H1 (cell line): ENCODE measurements at regions not wholly inside any gene's neighbourhood (a gene's known extent, or its start where the extent isn't known, plus 50 kb on each side); places are given as distances from the start of the nearest gene placed in this dataset.

Source experiments
- CTCF ChIA-PET: fragments of 300-600 bp; sonication (Branson Sonifier 250); formaldehyde crosslinking; loops from one replicate; lab custom pipeline; 2021; ENCODE audit not compliant: partially characterized antibody; lab: Charles Lee
- POLR2A ChIA-PET: fragments of 300-600 bp; sonication (Branson Sonifier 250); formaldehyde crosslinking; loops from one replicate; lab custom pipeline; 2021; ENCODE audit warnings: inconsistent platforms; ENCODE audit not compliant: partially characterized antibody; lab: Charles Lee
- DNase-seq, 2 experiments: peaks; one replicate each; pipeline versions ENCODE4 v3.0.0 to v3.0.0-alpha.2; 2010 to 2022; ENCODE audit warnings: low spot score in 2 of 2, low read depth in 1 of 2, mixed read lengths in 1 of 2
- FAIRE-seq: peaks from 2 replicates; lab custom pipeline; 2011; peaks lifted over from hg19 to GRCh38; lab: Jason Lieb, UNC
- H2AFZ ChIP-seq: 2 replicates; pipeline ENCODE4 v1.8.1; 2012; ENCODE audit warnings: low read length, inconsistent platforms
- H2AK5ac ChIP-seq: 2 replicates; pipeline ENCODE4 v1.6.1; 2013; ENCODE audit warnings: low read depth, low read length
- H2BK120ac ChIP-seq: replicated peaks from 2 replicates; pipeline ENCODE3; 2013; ENCODE audit warnings: low read depth, low read length, inconsistent platforms
- H2BK12ac ChIP-seq: 2 replicates; pipeline ENCODE4 v1.6.1; 2013; ENCODE audit warnings: low read depth, low read length
- H2BK15ac ChIP-seq: 2 replicates; pipeline ENCODE4 v1.6.1; 2013; ENCODE audit warnings: low read length
- H2BK20ac ChIP-seq: 2 replicates; pipeline ENCODE4 v1.6.1; 2013; ENCODE audit warnings: low read length
- H2BK5ac ChIP-seq: 2 replicates; pipeline ENCODE4 v1.6.1; 2013; ENCODE audit warnings: low read depth, low read length
- H3K14ac ChIP-seq: 2 replicates; pipeline ENCODE4 v1.6.1; 2013; ENCODE audit warnings: inconsistent platforms; ENCODE audit not compliant: insufficient read length
- H3K18ac ChIP-seq: 2 replicates; pipeline ENCODE4 v1.6.1; 2013; ENCODE audit warnings: low read length; ENCODE audit errors: extremely low read depth
- H3K23ac ChIP-seq: 2 replicates; pipeline ENCODE4 v1.6.1; 2013; ENCODE audit warnings: inconsistent platforms; ENCODE audit not compliant: insufficient read length
- H3K23me2 ChIP-seq: 2 replicates; pipeline ENCODE4 v1.6.1; 2013; ENCODE audit warnings: low read depth, low read length
- H3K27ac ChIP-seq: 2 replicates; pipeline ENCODE4 v1.6.1; 2011; ENCODE audit warnings: low read depth, low read length, inconsistent platforms
- H3K27me3 ChIP-seq, 4 experiments: replicated peaks in 1 of 4; 1 replicate in 1 of 4; 2 replicates in 3 of 4; pipeline versions ENCODE4 v1.6.1 to v1.8.1; 2011 to 2013; ENCODE audit warnings: low read length in 3 of 4, mild to moderate bottlenecking in 3 of 4, inconsistent platforms in 2 of 4, mixed read lengths in 2 of 4, moderate library complexity in 1 of 4; ENCODE audit not compliant: control insufficient read depth in 3 of 4, insufficient read depth in 3 of 4; ENCODE audit errors: extremely low read depth in 1 of 4
- H3K36me3 ChIP-seq, 4 experiments: 2 replicates each; pipeline versions ENCODE4 v1.6.1 to v1.8.1; 2011 to 2013; ENCODE audit warnings: mild to moderate bottlenecking in 4 of 4, low read length in 3 of 4, moderate library complexity in 2 of 4, control low read depth in 1 of 4, inconsistent platforms in 1 of 4; ENCODE audit not compliant: insufficient read depth in 4 of 4, control insufficient read depth in 2 of 4
- H3K4ac ChIP-seq: replicated peaks from 2 replicates; pipeline ENCODE3; 2013; ENCODE audit warnings: low read length, low read depth, mixed read lengths, inconsistent platforms; ENCODE audit not compliant: insufficient read length
- H3K4me1 ChIP-seq, 4 experiments: replicated peaks in 1 of 4; 1 replicate in 1 of 4; 2 replicates in 3 of 4; pipeline versions ENCODE4 v1.6.1 to v1.8.1; 2011 to 2013; ENCODE audit warnings: low read length in 3 of 4, inconsistent platforms in 2 of 4, mixed read lengths in 1 of 4; ENCODE audit not compliant: insufficient read depth in 4 of 4, control insufficient read depth in 3 of 4
- H3K4me2 ChIP-seq, 2 experiments: 2 replicates each; pipeline versions ENCODE4 v1.6.1 to v1.8.1; 2011 to 2013; ENCODE audit warnings: low read depth in 2 of 2, low read length in 2 of 2, control low read depth in 1 of 2, inconsistent platforms in 1 of 2, mild to moderate bottlenecking in 1 of 2; ENCODE audit not compliant: insufficient read depth in 1 of 2
- H3K4me3 ChIP-seq, 4 experiments: fragments of 200-600, 300-600 bp in 1 of 4; sonication (generic), shearing (Covaris generic), sonication (Bioruptor Twin) in 1 of 4; 2 replicates each; pipeline versions ENCODE4 v1.5.1 to v1.8.1; 2011 to 2016; ENCODE audit warnings: low read length in 4 of 4, low read depth in 3 of 4, control low read depth in 2 of 4, inconsistent platforms in 2 of 4, mild to moderate bottlenecking in 2 of 4, mixed read lengths in 1 of 4, moderate library complexity in 1 of 4; ENCODE audit not compliant: insufficient read depth in 2 of 4; ENCODE audit errors: extremely low read depth in 1 of 4
- H3K56ac ChIP-seq: replicated peaks from 2 replicates; pipeline ENCODE3; 2013; ENCODE audit warnings: low read depth, mild to moderate bottlenecking, mixed read lengths, low read length, inconsistent platforms; ENCODE audit not compliant: insufficient read length
- H3K79me1 ChIP-seq: 2 replicates; pipeline ENCODE4 v1.6.1; 2013; ENCODE audit warnings: low read depth, low read length, control low read depth
- H3K79me2 ChIP-seq, 2 experiments: 2 replicates each; pipeline versions ENCODE4 v1.6.1 to v1.8.1; 2012 to 2013; ENCODE audit warnings: low read length in 2 of 2, mild to moderate bottlenecking in 2 of 2, inconsistent platforms in 1 of 2; ENCODE audit not compliant: insufficient read depth in 2 of 2, control insufficient read depth in 1 of 2
- H3K9ac ChIP-seq, 4 experiments: replicated peaks in 1 of 4; 1 replicate in 1 of 4; 2 replicates in 3 of 4; pipeline versions ENCODE4 v1.6.1 to v1.8.1; 2011 to 2013; ENCODE audit warnings: low read depth in 3 of 4, low read length in 3 of 4, control low read depth in 2 of 4, mild to moderate bottlenecking in 2 of 4, moderate library complexity in 2 of 4, inconsistent platforms in 1 of 4; ENCODE audit errors: extremely low read depth in 1 of 4
- H3K9me3 ChIP-seq, 2 experiments: 2 replicates each; pipeline versions ENCODE4 v1.6.1 to v1.8.1; 2012 to 2013; ENCODE audit warnings: mild to moderate bottlenecking in 2 of 2, moderate library complexity in 2 of 2, control low read depth in 1 of 2, inconsistent platforms in 1 of 2, low read depth in 1 of 2, low read length in 1 of 2, mixed read lengths in 1 of 2; ENCODE audit not compliant: insufficient read depth in 2 of 2
- H4K20me1 ChIP-seq, 2 experiments: replicated peaks in 1 of 2; 2 replicates each; pipeline versions ENCODE3 to v1.8.1; 2011 to 2013; ENCODE audit warnings: inconsistent platforms in 2 of 2, low read length in 2 of 2, mild to moderate bottlenecking in 1 of 2; ENCODE audit not compliant: insufficient read depth in 2 of 2, control insufficient read depth in 1 of 2
- H4K5ac ChIP-seq: 2 replicates; pipeline ENCODE4 v1.6.1; 2013; ENCODE audit warnings: low read length, low read depth, mixed read lengths, inconsistent platforms; ENCODE audit not compliant: insufficient read length
- H4K8ac ChIP-seq: 2 replicates; pipeline ENCODE4 v1.8.0; 2013; ENCODE audit warnings: mild to moderate bottlenecking, moderate library complexity, low read length, inconsistent platforms; ENCODE audit not compliant: insufficient read depth; ENCODE audit errors: extremely low read depth
- H4K91ac ChIP-seq: replicated peaks from 2 replicates; pipeline ENCODE3; 2013; ENCODE audit warnings: low read length, mixed read lengths, inconsistent platforms; ENCODE audit not compliant: insufficient read length
- BCL11A ChIP-seq, 2 experiments: IDR thresholded peaks; one replicate each; pipeline ENCODE4 v1.6.1; 2011; ENCODE audit warnings: low read depth in 2 of 2, low read length in 2 of 2, mild to moderate bottlenecking in 2 of 2
- CBX5 ChIP-seq: fragments of 300-800, 300-1000 bp; sonication (generic); IDR thresholded peaks from 2 replicates; pipeline ENCODE4 v1.7.1; 2016; ENCODE audit warnings: antibody characterized with exemption, low read length, low read depth
- E2F6 ChIP-seq: IDR thresholded peaks from 2 replicates; pipeline ENCODE4 v1.6.1; 2012; ENCODE audit warnings: inconsistent platforms
- GABPA ChIP-seq: IDR thresholded peaks from 2 replicates; pipeline ENCODE4 v1.6.1; 2011; ENCODE audit warnings: mild to moderate bottlenecking, low read length, moderate library complexity, borderline replicate concordance; ENCODE audit not compliant: insufficient read depth
- MAX ChIP-seq: IDR thresholded peaks from 2 replicates; pipeline ENCODE4 v1.6.1; 2012; ENCODE audit warnings: inconsistent platforms
- NANOG ChIP-seq: IDR thresholded peaks from 2 replicates; pipeline ENCODE4 v1.6.1; 2011; ENCODE audit warnings: low read length, low read depth, mild to moderate bottlenecking, inconsistent platforms; ENCODE audit not compliant: insufficient read depth, poor library complexity, severe bottlenecking
- POU5F1 ChIP-seq: IDR thresholded peaks from 2 replicates; pipeline ENCODE4 v1.6.1; 2011; ENCODE audit warnings: low read depth, mild to moderate bottlenecking, low read length, moderate library complexity
- RNF2 ChIP-seq: fragments of 200-900, 300-1000 bp; sonication (generic); IDR thresholded peaks from 2 replicates; pipeline ENCODE4 v1.7.1; 2016; ENCODE audit warnings: borderline replicate concordance, low read depth, mild to moderate bottlenecking, antibody characterized with exemption, low read length; ENCODE audit not compliant: poor library complexity, severe bottlenecking; ENCODE audit errors: missing control alignments
- SP1 ChIP-seq: IDR thresholded peaks from 2 replicates; pipeline ENCODE4 v1.6.1; 2011; ENCODE audit warnings: low read depth, low read length
- WGBS, 2 experiments: shearing (Covaris generic) in 1 of 2; methylation state at CpG; one replicate each; pipeline versions ENCODE4 v1.1.6 to v1.1.7; 2013 to 2015; ENCODE audit warnings: low lambda C conversion rate in 2 of 2, mixed read lengths in 2 of 2, inconsistent platforms in 1 of 2, low coverage in 1 of 2, missing lambda C conversion rate in 1 of 2; ENCODE audit not compliant: insufficient replicate concordance in 2 of 2, insufficient coverage in 1 of 2, insufficient read length in 1 of 2; ENCODE audit errors: extremely low coverage in 1 of 2, missing lambda C conversion rate in 1 of 2; 5-methylcytosine and 5-hydroxymethylcytosine counted together

- Histone ChIP-seq H3K56ac (no peak overlapping the region), H3K9ac (no peak overlapping the region), H3K4me3 (peak overlapping the region in 1 of 4 experiments; percentile 33; a peak in 2 of 8 replicates), H3K79me1 (no peaks in the 10 kb centered on the region), H3K18ac (peak overlapping the region; percentile 34), H2BK120ac (no peak overlapping the region), H3K4me2 (peak overlapping the region; percentile 38 to 43), H4K91ac (no peak overlapping the region), H3K36me3 (no peaks in the 10 kb centered on the region), H2AK5ac (no peak overlapping the region), H2AFZ (no peak overlapping the region), H2BK20ac (0 out of 2 replicates have a peak overlapping the region, but pooled peaks have one; percentile 35), H2BK12ac (no peak overlapping the region), H3K23me2 (no peaks in the 10 kb centered on the region; the same call in 1 of the 2 replicates), H4K8ac (no peak overlapping the region), H2BK15ac (no peak overlapping the region; the same call in 1 of the 2 replicates), H3K23ac (no peak overlapping the region), H4K5ac (no peak overlapping the region), H4K20me1 (no peaks in the 10 kb centered on the region), H3K9me3 (0 out of 4 replicates have a peak, but pooled peaks cover 0 to 4% of the 10 kb centered on the region in 2 experiments), H3K4ac (no peak overlapping the region), H3K27me3 (peaks cover 0 to 9% (median 0%) of the 10 kb centered on the region in 4 experiments; a peak in 2 of 7 replicates), H3K4me1 (peaks cover 4 to 17% (median 15%) of the 10 kb centered on the region in 4 experiments), H3K79me2 (no peaks in the 10 kb centered on the region), H3K14ac (no peak overlapping the region), H3K27ac (no peak overlapping the region), H2BK5ac (no peak overlapping the region)
- WGBS, 2 experiments = 22% methylated on average over 9 of the region's 9 CpGs; no CpG with 5 or more reads in 1 of the 2 experiments
- FAIRE-seq (peak; percentile 32), DNase-seq (peak in 1 of 2 experiments; percentile 47)
- ChIA-PET POLR2A (no interaction called here), CTCF (interaction anchor here (0.7 to 1.5 kb wide), 2 partner anchors 16 to 1789 kb away, joined by 3 read pairs; no protein-coding TSS in a partner anchor)
- peak; percentile 73 for TF ChIP-seq MAX
- peak; percentile 57; the same call in 1 of the 2 replicates for TF ChIP-seq POU5F1
- TF ChIP-seq GABPA = no peak
- TF ChIP-seq E2F6 = peak; percentile 29; the same call in 1 of the 2 replicates
- peak; percentile 20 to 53 for TF ChIP-seq BCL11A (IDR thresholded peaks at IDR 0.05; ENCODE audit: low read depth in 2 of 2, low read length in 2 of 2)
- TF ChIP-seq RNF2 = no peak
- TF ChIP-seq CBX5 = no peak
- TF ChIP-seq SP1 = 0 out of 2 replicates have a peak, but pooled peaks have one; percentile 26
- peak; percentile 83 for TF ChIP-seq NANOG
Measured at GRCh38 chr5:4212981-4213819, 617.6 kb downstream of the IRX1 start.
